B cell (primary cell): ENCODE measurements at regions not wholly inside any gene's neighbourhood (a gene's known extent, or its start where the extent isn't known, plus 50 kb on each side); places are given as distances from the start of the nearest gene placed in this dataset.

ENCODE experiments used
- ATAC-seq: fragments of 200-7000 bp; cut with Tn5 transposase; one replicate; pipeline ENCODE4 v1.10.0; 2021; ENCODE audit warnings: low read depth, mild to moderate bottlenecking, moderate number of reproducible peaks, moderate library complexity
- CTCF ChIA-PET: fragments of 350-600 bp; sonication (Branson Sonifier 250); formaldehyde crosslinking; loops from one replicate; lab custom pipeline; 2021; ENCODE audit warnings: antibody characterized with exemption, inconsistent platforms; lab: Charles Lee
- POLR2A ChIA-PET: fragments of 350-600 bp; sonication (Branson Sonifier 250); formaldehyde crosslinking; loops from one replicate; lab custom pipeline; 2021; ENCODE audit warnings: antibody characterized with exemption; lab: Charles Lee
- DNase-seq: peaks from one replicate; pipeline ENCODE4 v3.0.0; 2013
- H2AFZ ChIP-seq: 2 replicates; pipeline ENCODE4 v1.6.1; 2012; ENCODE audit warnings: mild to moderate bottlenecking, low read depth, low read length; ENCODE audit not compliant: insufficient read depth, poor library complexity, severe bottlenecking
- H3K27ac ChIP-seq, 2 donors: 1 replicate in 1 of 2; 2 replicates in 1 of 2; pipeline ENCODE4 v1.5.1; 2012 to 2013; ENCODE audit warnings: low read length in 2 of 2, mild to moderate bottlenecking in 2 of 2, moderate library complexity in 1 of 2
- H3K27me3 ChIP-seq, 4 experiments: fragments of 200-600 bp in 1 of 4; sonication (generic) in 1 of 4; replicated peaks in 1 of 4; 1 replicate in 2 of 4; 2 replicates in 2 of 4; pipeline versions ENCODE4 v1.6.1 to v1.7.0; 2013 to 2016; ENCODE audit warnings: low read length in 3 of 4, mild to moderate bottlenecking in 2 of 4, mixed read lengths in 1 of 4, moderate library complexity in 1 of 4; ENCODE audit not compliant: insufficient read depth in 4 of 4, control insufficient read depth in 3 of 4; ENCODE audit errors: control extremely low read depth in 1 of 4
- H3K36me3 ChIP-seq, 2 experiments: replicated peaks in 1 of 2; 1 replicate in 1 of 2; 2 replicates in 1 of 2; pipeline versions ENCODE4 v1.6.1 to v1.7.1; 2013; ENCODE audit warnings: low read length in 1 of 2; ENCODE audit not compliant: insufficient read depth in 2 of 2, control insufficient read depth in 1 of 2; ENCODE audit errors: control extremely low read depth in 1 of 2, extremely low read depth in 1 of 2
- H3K4me1 ChIP-seq, 2 donors: fragments of 200-600 bp in 1 of 2; sonication (generic) in 1 of 2; 1 replicate in 1 of 2; 2 replicates in 1 of 2; pipeline versions ENCODE4 v1.5.1 to v1.6.1; 2013 to 2017; ENCODE audit warnings: low read length in 2 of 2; ENCODE audit not compliant: control insufficient read depth in 2 of 2, insufficient read depth in 2 of 2
- H3K4me2 ChIP-seq: replicated peaks from 2 replicates; pipeline ENCODE3; 2012; ENCODE audit warnings: mild to moderate bottlenecking, low read depth, low read length; ENCODE audit not compliant: poor library complexity, severe bottlenecking
- H3K4me3 ChIP-seq, 5 experiments: fragments of 200-600 bp in 1 of 5; sonication (generic) in 1 of 5; 1 replicate in 3 of 5; 2 replicates in 2 of 5; pipeline versions ENCODE4 v1.5.1 to v1.7.0; 2011 to 2016; ENCODE audit warnings: low read length in 4 of 5, mild to moderate bottlenecking in 4 of 5, low read depth in 2 of 5, control low read depth in 1 of 5, moderate library complexity in 1 of 5; ENCODE audit not compliant: insufficient read depth in 1 of 5; ENCODE audit errors: control extremely low read depth in 1 of 5, extremely low read depth in 1 of 5
- H3K79me2 ChIP-seq: fragments of 200-600 bp; sonication (generic); one replicate; pipeline ENCODE4 v1.6.0; 2016; ENCODE audit warnings: low read length; ENCODE audit not compliant: control insufficient read depth, insufficient read depth
- H3K9ac ChIP-seq: fragments of 200-600 bp; sonication (generic); 2 replicates; pipeline ENCODE4 v1.6.1; 2017; ENCODE audit warnings: mild to moderate bottlenecking, low read length, moderate library complexity
- H3K9me3 ChIP-seq, 3 donors: one replicate each; pipeline versions ENCODE4 v1.6.1 to v1.7.1; 2013; ENCODE audit warnings: low read length in 2 of 3; ENCODE audit not compliant: control insufficient read depth in 2 of 3, insufficient read depth in 1 of 3; ENCODE audit errors: control extremely low read depth in 1 of 3
- H4K20me1 ChIP-seq: 2 replicates; pipeline ENCODE4 v1.6.0; 2012; ENCODE audit warnings: mild to moderate bottlenecking, low read length; ENCODE audit not compliant: insufficient read depth, control insufficient read depth, poor library complexity, severe bottlenecking
- H3K27ac Mint-ChIP-seq: one replicate; pipeline ENCODE4 v1.8.0; 2021; ENCODE audit warnings: mixed read lengths
- H3K27me3 Mint-ChIP-seq: one replicate; pipeline ENCODE4 v1.8.0; 2021; ENCODE audit warnings: mixed read lengths
- H3K4me1 Mint-ChIP-seq: one replicate; pipeline ENCODE4 v1.8.0; 2021; ENCODE audit warnings: mixed read lengths
- H3K4me3 Mint-ChIP-seq: one replicate; pipeline ENCODE4 v1.8.0; 2021; ENCODE audit warnings: mixed read lengths
- H3K9me3 Mint-ChIP-seq: one replicate; pipeline ENCODE4 v1.8.0; 2022; ENCODE audit warnings: mixed read lengths; ENCODE audit not compliant: insufficient read depth
- EZH2 ChIP-seq: IDR thresholded peaks from 2 replicates; pipeline ENCODE4 v1.6.1; 2012; ENCODE audit warnings: borderline replicate concordance, low read depth, mild to moderate bottlenecking, moderate library complexity, low read length; ENCODE audit not compliant: insufficient read depth, poor library complexity, severe bottlenecking
- WGBS: methylation state at CpG from one replicate; pipeline ENCODE4 v1.1.5; 2013; ENCODE audit warnings: missing lambda C conversion rate; ENCODE audit not compliant: insufficient coverage; 5-methylcytosine and 5-hydroxymethylcytosine counted together
- intact Hi-C: fragments of 100-400 bp; cut with micrococcal nuclease; formaldehyde crosslinking; loops from one replicate; pipeline ENCODE4 v1.10.0; 2022
- TF ChIP-seq, protein P1 (sequence below): fragments of 200-600 bp; IDR thresholded peaks from one replicate; pipeline ENCODE4 v1.8.0; 2022; ENCODE audit warnings: antibody characterized with exemption, mild to moderate bottlenecking

DNA sequence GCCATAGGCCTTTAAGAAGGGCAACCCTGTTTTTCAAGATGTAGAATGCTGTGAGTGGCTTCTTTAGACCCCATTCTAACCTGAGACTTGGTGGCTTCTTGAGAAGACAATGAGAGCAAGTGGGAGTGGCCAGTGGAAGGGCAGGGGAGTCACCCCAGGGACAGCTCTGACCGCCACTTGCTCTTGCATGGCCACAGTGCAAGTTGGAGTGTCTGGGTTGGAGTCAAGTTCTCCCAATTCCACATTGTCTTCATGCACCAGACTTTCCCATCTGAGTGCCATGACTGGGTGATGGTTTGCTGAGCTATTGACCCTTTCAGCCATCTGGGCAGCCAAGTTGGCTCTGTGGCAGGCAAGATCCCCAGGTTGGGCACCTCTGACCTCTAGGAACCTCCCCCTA, 148.0 kb upstream of the SKOR2 start:
- H3K9me3 ChIP-seq, result peaks cover 0 to 9% (median 0%) of the 10 kb centered on the region in 3 donors
- peaks cover 14% of the 10 kb centered on the region for H3K27me3 Mint-ChIP-seq
- H3K36me3 ChIP-seq, result no peaks in the 10 kb centered on the region
- CTCF ChIA-PET, result interaction anchor here (0.6 kb wide), 1 partner anchor 9 kb away, joined by 3 read pairs; no protein-coding TSS in a partner anchor
- no peak for ATAC-seq
- H3K9me3 Mint-ChIP-seq, result no peaks in the 10 kb centered on the region
- peaks cover 0 to 5% (median 0%) of the 10 kb centered on the region in 4 experiments for H3K27me3 ChIP-seq
- no peak overlapping the region for H3K4me3 ChIP-seq
- H3K4me3 Mint-ChIP-seq, result no peak overlapping the region
- no peaks in the 10 kb centered on the region for H3K4me1 ChIP-seq
- H2AFZ ChIP-seq, result no peak overlapping the region
- TF ChIP-seq, protein P1, sequence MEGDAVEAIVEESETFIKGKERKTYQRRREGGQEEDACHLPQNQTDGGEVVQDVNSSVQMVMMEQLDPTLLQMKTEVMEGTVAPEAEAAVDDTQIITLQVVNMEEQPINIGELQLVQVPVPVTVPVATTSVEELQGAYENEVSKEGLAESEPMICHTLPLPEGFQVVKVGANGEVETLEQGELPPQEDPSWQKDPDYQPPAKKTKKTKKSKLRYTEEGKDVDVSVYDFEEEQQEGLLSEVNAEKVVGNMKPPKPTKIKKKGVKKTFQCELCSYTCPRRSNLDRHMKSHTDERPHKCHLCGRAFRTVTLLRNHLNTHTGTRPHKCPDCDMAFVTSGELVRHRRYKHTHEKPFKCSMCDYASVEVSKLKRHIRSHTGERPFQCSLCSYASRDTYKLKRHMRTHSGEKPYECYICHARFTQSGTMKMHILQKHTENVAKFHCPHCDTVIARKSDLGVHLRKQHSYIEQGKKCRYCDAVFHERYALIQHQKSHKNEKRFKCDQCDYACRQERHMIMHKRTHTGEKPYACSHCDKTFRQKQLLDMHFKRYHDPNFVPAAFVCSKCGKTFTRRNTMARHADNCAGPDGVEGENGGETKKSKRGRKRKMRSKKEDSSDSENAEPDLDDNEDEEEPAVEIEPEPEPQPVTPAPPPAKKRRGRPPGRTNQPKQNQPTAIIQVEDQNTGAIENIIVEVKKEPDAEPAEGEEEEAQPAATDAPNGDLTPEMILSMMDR, result no peak
- no peak for TF ChIP-seq EZH2
- H3K9ac ChIP-seq, result no peak overlapping the region
- no peak overlapping the region for H3K4me2 ChIP-seq
- no CpG with 5 or more reads among the region's 1 CpG for WGBS
- H3K79me2 ChIP-seq, result no peaks in the 10 kb centered on the region
- POLR2A ChIA-PET, result no interaction called here
- no peak for DNase-seq
- intact Hi-C loops, result no loop called here
- H4K20me1 ChIP-seq, result no peaks in the 10 kb centered on the region
- H3K4me1 Mint-ChIP-seq, result no peaks in the 10 kb centered on the region
- no peak overlapping the region for H3K27ac Mint-ChIP-seq
- H3K27ac ChIP-seq, result no peak overlapping the region

DNA sequence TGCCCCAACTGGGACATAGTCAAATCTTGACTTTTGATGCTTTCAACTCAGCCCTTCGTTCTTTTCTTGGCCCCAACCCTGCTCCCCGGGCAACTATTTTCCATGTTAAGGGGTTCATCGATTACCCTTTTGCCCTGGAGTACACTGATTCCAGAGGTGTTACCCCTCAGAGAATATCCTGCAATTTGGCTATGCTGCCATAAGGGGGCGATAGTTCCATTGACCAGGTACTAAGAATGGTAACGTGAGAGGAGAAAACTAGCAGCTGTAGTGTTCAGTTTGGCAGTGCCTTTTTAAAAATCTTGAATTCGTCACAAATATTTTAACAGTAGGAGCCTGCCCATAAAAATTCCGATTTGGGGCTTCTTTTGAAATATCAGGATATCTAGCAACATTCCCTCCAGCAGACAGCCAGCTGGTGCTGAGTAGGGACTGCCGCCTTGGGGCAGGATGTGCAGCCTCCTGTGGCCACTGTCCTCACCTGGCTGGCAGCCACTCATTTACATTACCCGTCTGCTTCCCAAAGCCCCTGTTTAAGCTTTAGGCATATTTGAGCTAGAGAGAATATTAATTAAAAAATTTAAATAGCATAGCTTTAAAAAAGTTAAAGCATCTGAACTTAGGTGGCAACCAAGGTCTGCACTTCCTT, 146.3 kb upstream of the SKOR2 start:
- Histone ChIP-seq H3K4me1 (no peaks in the 10 kb centered on the region), H3K27ac (no peak overlapping the region), H3K4me2 (no peak overlapping the region), H3K27me3 (peaks cover 0 to 5% (median 0%) of the 10 kb centered on the region in 4 experiments), H3K9me3 (peaks cover 0 to 9% (median 0%) of the 10 kb centered on the region in 3 donors), H3K9ac (no peak overlapping the region), H4K20me1 (no peaks in the 10 kb centered on the region), H3K79me2 (no peaks in the 10 kb centered on the region), H3K4me3 (no peak overlapping the region), H3K36me3 (no peaks in the 10 kb centered on the region), H2AFZ (no peak overlapping the region)
- TF ChIP-seq EZH2, result no peak
- ATAC-seq (no peak), DNase-seq (no peak)
- no peaks in the 10 kb centered on the region for H3K9me3 Mint-ChIP-seq
- no peaks in the 10 kb centered on the region for H3K4me1 Mint-ChIP-seq
- H3K4me3 Mint-ChIP-seq, result no peak overlapping the region
- WGBS, result 20% methylated on average over 4 of the region's 9 CpGs
- ChIA-PET POLR2A (no interaction called here), CTCF (no interaction called here)
- H3K27me3 Mint-ChIP-seq, result peaks cover 5% of the 10 kb centered on the region
- no peak overlapping the region for H3K27ac Mint-ChIP-seq
- intact Hi-C loops, result no loop called here
